Stimulated activated CD8-positive, alpha-beta memory T cell treated with anti-CD3 and anti-CD28 coated beads, Interleukin-15, amount 100 ng/mL, for 24 hours (primary cell): ENCODE measurements at regions not wholly inside any gene's neighbourhood (a gene's known extent, or its start where the extent isn't known, plus 50 kb on each side); places are given as distances from the start of the nearest gene placed in this dataset.
"Not testable (repeated sequence)": the region's sequence is repeated elsewhere in the genome, so short reads cannot be mapped to it uniquely, and the experiment has no call there.

Experiments used
- DNase-seq: peaks from one replicate; pipeline ENCODE4 v3.0.0-alpha.2; 2020; ENCODE audit warnings: low read depth

DNA sequence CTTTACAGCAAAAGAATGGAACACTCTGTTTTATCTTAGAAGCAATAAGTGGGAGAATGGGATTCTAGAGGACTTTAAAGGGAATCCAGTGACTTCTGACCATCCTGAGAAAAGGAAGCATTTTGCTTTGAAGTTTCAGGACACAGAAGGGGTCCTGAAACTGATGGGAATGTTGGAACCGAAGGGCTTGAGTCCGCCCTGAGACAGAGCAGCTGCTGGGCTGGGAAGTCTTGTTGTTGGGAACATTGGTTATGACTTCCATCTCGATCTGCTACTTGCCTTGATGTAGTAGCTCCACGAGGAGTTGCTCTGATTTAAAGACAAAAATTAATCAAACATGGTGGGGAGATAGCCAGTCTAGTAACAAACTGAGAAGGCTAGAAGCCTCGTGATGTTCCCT is 177.6 kb downstream of the JCAD start:
- no peak for DNase-seq

DNA sequence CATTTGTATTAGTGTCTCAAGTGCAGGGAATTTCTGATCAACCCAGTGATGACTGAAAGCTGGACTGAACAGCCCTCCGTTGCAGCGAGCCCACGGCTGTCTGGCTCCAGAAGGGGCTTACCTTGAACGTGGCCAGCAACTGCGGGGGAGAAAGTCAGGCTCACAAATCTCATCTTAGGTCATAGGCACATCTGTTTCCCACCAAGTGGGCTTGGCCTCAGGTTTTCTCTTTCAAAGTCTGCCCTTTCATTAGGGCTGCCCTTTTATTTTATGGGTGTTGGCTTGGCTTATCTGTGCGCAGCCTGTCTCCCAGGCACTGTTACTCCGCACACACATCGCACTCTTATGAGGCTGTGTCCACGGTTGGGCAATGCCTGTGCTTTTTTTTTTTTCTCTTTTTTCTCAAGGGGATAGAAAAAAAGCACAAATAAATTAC is 178.0 kb downstream of the JCAD start:
- no peak for DNase-seq

DNA sequence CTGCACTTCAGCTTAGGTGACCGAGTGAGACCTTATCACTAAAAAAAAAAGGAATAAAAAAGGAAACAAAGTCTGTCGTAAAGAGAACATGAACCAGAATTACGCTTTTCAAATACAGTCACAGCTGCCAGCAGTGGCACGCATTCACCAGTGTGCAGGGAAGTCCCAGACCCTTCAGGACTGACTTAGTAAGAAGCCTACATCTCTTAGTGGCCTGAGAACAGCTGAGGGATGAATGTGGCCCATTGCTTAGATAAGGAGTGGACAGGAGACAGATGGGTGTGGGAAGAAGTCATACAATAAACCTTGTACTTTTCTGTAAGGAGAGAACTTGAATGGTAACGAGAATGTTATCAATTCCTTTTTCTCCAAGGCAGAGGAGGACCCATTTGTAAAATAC is 178.5 kb downstream of the JCAD start:
- DNase-seq = no peak

DNA sequence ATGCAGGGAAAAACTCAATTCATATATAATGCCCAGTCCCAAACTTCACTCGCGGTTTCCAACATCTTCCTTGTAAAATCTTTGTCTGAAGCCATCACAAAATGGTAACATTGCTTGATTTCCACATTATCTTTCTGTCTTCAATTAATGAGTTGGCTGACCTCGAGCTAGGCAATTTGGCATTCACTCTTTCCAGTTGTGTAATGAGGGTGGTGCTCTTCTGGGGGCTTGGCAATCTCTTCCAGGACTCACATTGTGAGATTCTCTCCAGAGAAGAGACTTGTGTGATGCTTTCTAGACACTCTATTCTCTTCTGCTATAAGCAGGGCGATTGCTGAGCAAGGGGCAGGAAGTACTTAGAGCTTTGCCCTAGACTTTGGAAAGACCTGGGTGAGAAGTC is 179.5 kb downstream of the JCAD start:
- DNase-seq = no peak

DNA sequence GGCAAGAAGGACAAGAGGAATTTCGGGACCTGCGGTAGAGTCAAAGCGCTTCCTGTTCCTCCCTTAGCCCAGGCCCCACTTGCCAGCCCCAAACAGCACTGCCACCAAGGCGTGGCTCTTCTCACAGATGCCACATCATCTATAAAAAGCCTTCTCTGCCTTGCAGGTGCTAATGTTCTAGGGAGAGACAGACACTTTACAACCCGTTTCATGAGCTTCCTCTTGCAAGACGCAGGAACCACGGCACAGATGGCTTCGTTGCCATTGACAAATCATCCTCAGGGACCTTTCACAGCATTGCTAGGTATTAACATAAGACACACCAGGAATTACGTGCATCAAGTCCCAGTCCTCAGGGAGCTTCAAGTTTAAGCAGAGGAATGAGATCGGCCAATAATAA is 180.9 kb downstream of the JCAD start:
- DNase-seq = no peak

DNA sequence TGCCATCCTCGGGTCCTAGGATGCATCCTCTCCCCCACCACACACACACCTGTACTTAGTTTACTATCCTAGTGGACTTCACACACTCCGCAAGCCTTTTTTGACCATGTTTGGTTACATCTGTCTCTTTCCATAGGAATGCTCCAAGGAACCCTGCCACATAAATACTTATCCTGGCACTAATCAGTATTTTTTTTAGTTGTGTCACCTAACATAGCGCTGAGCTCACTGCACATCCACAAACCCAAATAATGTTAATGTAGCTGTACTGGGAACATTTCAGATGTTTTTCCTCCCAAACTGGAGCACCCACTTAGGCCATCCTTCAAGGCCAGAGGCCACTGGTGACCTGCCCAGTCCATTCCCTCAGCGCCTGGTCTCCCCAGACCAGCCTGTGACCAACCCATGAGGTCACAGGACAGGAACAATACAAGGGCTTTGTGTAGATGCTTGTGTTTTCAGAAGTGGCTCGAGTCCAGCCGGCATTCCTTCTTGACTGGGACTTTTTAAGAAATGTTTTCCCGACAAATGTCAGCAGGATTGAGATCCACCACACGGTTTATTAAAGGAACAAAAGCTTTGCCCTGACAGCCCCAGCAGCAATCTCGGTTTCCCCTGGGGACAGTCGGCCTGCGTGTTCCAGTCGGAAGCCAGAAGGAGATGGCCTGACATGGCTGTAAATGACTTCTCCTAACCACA is 181.4 kb downstream of the JCAD start:
- no peak for DNase-seq

DNA sequence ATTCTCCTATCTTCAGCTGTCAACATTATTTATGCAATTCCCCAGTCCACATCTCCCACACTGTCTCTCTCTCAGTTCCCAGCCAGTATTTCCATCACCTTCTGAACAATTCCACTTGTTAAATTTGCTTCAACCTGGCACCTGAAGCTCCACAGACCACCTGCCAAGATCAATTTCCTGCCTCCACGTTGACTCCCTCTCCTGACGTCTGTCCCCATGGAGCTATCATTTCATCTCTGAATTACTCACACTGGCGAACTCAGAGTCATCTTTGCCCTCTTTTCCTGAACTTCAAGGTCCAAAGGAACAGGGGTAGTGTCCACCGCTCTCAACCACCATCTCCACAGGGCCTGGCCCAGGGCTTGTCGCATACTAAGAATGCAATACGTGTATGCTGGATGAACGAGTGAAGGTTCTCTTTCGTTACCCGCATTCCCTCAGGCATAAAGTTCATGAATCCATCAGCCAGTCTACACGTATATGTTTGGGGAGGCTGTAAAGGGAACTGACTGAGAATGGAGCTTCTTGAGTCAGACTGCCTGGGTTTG is 183.3 kb downstream of the JCAD start:
- DNase-seq = no peak

DNA sequence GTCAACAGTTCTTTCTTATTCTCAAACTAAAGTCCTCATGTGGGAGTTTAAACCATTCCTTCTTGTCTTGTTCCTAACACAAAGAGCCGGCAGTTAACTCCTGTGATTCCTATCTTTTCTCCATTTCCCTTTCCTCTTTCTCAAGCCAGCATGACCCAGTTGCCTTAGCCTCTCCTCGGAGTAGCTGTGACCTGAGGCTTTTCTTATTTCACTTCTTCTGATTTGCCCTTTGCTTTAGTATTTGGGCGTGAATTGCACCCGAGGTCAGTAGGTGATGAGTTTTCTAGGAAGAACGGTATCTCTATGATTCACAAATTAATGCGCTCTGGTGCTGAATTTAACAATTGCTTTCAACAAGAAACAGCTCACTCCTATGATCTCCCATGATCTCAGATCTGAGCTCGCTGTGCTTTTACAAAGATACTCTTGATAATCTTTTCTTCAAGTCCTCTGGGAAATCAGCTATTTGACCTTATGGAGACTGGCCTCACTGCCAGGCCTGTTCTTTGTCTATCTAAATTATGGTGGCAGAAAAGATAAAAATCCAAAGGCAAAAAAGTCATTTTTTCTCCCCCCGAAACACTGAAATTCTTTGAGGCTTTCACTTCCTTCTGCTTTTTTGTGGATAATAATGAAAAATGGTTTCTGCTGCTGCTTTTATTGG is 184.6 kb downstream of the JCAD start:
- DNase-seq = no peak

DNA sequence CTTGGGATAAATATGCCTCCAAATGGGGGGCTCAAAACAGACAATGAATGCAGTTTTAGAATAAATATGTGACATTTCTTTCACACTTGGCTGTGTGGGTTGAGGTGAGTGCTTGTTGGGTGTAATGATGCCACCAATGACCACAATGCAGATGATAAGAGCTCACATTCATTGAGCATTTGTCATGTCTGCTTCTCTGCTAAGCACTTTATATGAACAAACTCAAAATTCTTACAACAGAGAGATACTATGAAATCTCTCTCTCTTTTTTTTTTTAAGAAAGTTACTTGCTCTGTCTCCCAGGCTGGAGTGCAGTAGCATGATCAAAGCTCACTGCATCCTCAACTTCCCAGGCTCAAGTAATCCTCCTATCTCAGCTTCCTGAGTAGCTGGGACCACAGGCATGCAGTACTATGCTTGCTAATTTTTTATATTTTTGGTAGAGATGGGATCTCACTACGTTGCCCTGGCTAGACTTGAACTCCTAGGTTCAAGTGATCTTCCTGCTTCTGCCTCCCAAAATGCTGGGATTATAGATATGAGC is 185.4 kb downstream of the JCAD start:
- DNase-seq = no peak

DNA sequence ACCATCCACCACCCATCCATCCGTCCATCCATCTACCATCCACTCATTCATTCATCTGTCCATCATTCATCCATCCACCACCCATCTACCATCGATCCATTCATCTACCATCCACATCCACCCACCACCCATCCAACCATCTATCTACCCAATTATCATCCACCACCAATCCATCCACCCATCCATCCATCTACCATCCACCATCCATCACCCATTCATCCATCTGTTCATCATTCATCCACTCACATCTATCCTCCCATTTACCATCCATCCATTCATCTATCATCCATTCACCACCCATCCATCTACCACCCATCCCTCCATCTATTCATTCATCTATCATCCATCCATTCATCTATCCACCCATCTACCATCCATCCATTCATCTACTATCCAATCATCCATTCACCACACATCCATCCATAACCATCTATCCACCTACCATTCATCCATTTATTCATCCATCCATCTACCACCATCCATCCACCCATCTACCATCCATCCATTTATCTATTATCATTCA is 188.8 kb downstream of the JCAD start:
- no peak for DNase-seq

DNA sequence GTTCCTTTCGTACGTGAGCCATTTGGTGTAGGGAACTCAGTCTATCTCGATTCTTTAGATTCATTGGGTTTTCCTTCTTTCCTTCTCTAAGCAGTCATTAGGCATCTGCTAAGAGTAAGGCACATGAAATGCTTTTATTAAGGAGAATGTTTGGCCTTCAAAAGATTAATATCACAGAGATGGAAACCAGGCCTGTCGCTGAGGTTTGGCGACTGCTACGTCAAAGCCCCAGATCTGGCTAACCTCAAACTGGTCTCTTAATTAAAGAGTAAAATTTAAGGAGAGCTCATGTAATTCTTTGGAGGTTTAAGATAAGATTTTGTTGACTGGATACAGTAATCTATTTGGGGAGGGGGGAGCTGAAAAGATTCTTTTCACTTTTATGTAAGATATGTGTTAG is 189.8 kb downstream of the JCAD start:
- no peak for DNase-seq

DNA sequence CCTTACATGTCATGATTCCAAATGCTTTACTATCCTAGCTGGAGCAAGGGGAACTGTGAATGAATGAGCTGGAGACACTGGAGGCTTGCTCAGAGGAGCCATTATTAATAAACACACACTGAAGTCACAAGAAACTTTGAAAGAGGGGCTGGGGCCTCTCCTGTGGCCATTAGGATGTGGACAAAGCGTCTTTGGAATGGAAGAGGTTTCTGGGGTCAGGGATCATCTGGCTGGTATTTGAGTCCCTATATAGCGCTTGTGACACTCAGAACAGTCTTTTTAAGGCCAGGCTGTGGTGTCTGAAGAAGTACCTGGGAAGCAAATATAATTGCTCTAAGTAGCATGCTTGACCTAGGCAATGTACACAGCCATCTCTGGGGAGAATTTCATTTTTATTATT is 193.0 kb downstream of the JCAD start:
- DNase-seq = no peak

DNA sequence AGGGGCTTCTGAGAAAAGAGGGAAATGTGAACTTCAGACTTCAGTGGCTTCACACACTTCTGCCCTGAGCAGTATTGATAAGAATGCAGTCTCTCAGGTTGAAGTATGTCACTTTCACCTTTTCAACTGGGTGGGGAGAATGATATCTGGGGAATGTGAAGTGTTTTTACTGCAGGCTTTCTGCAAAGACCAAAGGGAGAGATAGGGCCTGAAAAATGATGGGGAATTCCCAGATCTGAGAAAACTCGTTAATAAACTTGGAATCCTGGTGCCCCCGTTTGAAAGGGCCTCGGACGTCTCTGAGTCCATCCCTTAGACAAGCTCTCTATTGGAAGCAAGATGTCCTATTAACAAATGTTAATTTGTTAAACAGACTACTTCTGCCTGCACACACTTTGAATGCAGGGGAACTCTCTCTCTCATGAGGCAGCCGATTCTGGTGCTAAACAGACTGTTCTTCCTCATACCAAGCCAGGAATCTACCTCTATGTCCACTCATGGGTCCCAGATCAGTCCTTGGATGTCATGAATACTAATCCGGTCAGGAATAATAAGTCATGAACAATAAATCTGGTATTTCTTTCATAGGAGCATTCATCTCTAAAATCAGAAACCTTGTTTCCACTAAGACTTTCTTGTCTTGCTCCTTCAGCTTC is 193.6 kb downstream of the JCAD start:
- DNase-seq = no peak

DNA sequence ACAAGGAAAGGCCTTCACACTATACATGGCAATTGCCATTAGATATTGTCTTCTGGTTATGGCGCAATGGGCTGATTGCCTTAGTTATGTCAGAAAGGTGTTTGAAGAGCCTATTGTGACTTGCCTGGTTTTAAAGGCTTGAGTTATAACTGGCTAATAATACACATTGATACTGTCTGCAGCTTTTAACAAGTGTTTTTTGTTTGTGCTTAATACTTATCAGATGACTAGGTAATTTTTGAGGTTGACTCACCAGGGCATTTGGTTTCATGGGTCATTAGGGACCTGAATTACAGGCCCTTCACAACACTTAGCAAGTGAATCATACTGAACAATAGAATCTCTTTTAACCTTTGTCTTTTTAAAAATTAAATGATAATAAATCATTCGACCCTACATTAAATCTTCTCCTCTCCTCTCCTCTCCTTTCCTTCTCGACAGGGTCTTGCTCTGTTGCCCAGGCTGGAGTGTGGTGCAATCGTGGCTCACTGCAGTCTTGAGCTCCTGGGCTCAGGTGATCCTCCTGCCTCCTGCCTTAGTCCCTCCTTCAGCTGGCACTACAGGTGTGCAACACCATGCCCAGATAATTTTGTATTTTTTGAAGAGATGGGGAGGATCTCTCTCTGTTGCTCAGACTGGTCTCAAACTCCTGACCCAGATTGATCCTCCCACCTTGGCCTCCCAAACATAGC is 196.3 kb downstream of the JCAD start:
- no peak for DNase-seq

DNA sequence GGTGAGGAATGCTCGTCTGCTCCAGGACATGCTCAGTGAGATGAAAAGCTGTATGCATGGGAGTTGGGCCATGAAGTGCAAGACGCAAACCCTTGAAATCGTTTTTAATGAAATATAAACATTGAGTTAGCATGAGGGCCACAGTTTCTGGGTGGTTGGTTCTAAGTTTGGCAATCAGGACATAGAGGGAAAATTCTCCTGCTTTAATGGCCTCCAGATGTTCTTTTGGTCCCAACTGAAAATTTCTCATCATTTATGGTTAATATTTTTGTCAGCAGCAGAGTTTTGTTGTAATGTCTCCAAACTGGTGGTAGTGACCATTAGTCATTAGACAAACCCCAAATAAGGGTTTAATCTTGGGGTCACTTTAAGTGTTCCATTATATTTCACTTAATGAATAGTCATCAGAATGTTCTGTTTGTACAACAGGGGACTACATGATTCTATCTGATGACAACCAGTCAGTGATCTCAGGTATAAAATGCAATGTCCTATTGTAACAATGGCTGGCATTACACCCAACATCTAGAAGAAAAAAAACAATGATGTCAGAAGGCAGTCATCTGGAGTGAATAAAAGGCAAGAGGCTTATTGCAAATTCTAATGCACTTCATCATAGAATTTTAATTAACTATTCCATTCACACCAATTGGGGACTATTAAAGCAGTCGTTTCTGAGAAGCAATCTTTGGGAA is 197.4 kb downstream of the JCAD start:
- no peak for DNase-seq

DNA sequence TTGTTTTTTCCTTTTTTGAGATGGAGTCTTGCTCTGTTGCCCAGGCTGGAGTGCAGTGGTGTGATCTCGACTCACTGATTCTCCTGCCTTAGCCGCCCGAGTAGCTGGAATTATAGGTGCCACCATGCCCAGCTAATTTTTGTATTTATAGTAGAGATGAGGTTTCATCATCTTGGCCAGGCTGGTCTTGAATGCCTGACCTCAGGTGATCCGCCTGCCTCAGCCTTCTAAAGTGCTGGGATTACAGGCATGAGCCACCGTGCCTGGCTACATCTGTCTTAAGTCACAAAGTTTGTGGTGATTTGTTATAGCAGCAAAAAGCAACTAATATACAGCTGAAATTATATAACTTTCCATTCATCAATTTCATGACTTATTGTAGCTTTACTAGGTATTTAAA is 198.2 kb downstream of the JCAD start:
- DNase-seq = not testable (repeated sequence)

DNA sequence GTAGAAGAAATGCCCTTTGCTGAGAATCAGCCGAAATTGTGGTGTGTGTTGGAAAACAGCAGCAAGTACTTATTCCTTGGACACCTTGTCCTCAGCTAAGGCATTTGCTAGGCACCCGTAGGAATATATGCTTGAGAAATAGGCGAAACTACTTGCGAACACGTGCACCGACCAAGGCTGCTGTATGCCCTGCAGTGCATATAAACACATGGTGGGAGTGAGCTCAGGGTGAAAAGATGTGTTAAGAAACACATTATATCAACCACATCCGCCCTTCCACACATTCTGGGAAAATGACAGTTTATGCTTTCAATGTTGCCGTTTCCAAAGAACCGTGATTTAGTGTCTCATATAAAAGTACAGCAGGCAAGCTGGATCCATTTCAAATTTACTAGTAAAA is 199.2 kb downstream of the JCAD start:
- DNase-seq = no peak

DNA sequence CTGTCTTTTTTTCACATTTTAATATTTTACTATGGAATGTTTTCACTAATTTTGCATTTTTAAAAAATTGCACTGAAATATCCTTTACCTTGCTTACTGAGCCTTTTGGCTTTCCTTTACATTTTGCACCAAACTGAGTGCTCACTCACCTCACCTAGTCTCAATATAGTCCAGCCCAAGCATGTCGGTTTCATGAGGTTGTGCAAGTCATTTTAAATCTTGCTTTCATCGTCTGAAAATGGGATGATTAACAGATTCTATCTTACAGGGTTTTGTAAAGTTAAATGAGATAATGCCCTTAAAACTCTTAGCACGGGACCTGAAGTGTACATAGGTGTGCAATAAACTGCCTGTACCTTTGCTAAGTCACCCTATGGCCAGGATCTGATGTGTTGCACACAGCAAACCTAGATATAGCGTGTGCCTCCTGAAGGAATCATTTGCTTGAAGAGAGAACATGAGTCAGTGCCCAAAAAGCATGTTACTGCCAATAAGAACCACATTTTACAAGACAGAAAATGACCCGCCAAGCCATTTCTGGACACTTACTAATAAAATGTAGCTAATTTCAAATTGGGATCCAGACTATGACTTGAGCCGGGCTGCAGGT is 199.8 kb downstream of the JCAD start:
- DNase-seq = no peak

DNA sequence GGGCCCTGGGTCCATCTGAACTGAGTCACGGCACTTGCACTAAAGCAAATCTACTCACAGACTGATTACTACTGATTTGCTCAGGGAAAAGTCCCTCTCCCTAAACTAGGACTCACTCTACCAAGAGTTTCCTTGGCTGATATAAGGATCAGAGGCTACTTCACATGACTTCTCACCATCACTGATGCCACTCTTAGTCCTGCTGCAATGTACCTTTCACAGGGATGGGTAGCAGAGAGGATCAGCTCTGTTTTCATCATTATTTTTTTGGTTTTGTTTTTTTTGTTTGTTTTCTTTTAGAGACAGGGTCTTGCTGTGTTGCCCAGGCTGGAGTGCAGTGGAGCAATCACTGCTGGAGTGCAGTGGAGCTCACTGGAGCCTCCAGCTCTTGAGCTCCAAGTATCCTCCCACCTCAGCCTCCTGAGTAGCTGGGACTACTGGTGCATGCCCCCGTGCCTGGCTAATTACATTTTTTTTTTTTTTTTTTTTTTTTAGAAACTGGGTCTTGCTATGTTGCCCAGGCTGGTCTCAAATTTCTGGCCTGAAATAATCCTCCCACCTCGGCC is 200.6 kb downstream of the JCAD start:
- no peak for DNase-seq

DNA sequence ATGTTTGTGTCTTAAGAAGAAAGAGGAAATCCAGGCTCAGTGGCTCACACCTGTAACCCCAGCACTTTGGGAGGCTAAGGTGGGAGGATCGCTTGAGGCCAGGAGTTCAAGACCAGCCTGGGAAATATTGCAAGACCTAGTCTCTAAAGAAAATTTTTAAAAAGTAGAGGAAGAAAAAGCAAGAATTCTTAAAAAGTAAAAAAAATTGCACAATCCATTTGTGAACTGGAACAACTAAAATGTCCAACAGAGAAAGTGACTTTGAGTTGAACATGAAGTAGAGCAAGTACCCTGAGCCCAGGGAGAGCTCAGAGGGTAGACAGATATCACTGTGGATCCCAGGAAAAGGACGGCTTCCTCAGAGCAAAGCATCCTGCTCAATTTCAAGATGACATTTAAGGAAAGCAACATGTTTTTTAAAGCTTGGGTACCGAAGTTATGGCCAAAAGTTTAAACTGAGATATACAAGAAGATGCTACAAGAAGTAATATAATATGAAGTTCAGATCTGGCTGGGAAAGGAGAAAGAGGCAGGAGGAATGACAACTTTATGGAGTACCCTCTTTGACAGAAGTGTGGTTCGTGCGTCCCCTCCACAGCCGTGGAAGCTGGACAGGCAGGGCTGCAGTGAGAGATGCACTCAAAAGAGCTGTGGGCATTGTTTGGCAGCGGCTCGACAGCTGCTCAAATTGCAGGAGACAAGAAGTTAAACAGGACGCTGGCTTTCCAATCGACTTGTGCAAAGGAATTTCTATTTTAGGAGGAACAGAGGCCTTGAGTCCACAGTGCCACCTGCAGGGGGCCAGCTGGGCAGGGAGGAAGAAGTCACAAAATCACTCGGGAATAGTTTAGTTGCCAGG is 201.3 kb downstream of the JCAD start:
- DNase-seq = no peak
